ENCODE measurements at regions not wholly inside any gene's neighbourhood (a gene's known extent, or its start where the extent isn't known, plus 50 kb on each side); places are given as distances from the start of the nearest gene placed in this dataset.

DNA sequence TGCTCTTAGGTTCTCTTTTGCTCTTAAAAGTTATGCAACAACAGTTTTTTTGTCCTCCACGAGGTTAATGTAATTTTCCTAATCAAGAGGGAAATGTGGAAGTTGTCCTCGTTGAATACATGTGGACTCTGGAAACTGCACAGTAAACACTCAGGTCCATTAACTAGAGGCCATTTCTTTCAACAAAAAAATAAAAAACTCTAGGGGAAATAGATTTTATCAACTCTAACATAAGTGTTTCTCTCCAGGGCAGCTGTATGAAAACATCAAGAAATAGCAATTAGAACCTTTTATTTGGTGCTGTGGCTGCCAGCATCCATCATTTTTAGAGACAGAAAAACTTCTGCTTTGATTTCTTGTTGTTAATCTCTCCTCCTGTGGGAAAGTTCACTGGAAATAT lies 288.6 kb downstream of the ICE1 start:
- peak; percentile 47 for DNase-seq

DNA sequence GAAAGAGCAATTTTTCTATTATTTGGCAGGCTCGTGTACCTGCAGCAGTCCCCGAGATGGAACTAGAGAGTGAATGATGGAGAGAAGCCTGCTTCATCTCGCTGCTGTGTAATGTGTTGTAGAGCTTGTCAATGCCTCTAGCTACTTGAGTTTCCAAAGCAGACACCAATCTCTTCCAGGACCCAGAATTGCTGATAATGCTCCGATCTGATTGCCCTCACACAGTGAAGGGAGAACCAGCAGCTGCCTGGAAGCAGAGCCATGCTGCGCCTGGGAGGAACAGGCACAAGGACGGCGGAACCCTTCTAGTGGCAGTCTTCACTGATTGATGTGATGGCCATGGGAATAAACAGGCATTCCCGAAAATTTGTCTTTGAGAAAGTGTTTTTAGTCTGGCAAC lies 288.0 kb downstream of the ICE1 start:
- no peak for DNase-seq

DNA sequence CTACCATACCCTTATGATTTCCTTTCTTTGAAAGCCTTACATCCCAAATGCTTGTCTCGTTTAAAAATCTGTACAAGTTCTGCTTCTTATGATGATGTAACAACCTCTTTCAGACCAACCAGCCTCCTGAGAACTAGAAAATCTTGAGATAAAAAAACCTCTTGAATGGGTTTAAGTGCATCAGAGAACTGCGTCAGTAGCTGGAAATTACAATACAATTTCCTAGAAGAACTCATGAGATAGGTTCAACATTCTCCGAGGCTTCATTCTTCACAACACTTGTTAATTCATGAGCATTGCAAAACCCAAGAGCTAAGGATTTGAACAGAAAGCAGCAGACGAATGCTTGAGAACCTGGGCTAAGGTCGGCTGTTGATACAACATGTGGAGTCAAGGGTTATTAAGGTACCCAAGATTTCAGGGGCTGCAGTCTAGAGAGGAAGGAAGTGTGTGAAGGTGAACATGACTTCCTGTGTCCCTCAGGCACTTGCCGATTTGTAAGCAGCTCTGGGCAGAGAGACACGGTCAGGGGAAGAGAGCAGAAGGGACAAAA lies 286.0 kb downstream of the ICE1 start:
- DNase-seq = no peak

DNA sequence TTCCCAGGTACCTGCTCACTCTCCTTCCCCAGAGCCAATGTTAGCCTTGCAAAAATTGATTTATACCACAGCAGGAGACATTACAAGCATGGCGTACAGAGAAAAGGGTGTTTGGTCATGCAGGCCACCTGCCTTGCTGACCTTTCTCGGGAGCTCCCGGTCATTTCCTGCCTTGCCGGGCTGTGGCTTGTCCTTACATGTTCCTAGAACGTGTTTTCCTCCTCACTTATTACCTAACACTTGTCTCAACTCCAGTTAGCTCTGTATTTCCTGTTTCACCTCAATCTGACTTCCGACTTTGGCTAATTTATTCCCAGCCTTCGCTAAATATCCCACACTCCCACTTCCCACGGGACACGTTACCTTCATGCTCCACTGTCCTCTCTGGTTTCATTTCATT lies 282.5 kb downstream of the ICE1 start:
- DNase-seq = peak; percentile 63

DNA sequence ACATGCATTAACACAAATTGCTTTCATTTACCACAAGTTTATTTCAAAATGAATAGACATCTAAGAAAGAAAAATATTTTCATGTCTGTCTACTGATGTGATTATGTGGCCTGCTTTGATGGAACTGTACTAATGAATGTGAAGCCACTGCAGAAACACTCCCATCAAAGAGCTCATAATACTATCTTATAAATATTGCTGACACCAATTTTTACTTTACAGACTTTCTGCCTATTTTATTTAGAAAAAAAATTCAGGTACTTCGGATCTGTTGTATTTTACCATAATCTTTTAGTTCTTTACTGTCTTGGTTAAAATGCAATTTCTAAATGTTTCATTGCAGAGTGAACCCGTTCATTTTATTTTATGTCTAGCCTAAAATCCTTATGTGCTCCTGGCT lies 281.9 kb downstream of the ICE1 start:
- no peak for DNase-seq

DNA sequence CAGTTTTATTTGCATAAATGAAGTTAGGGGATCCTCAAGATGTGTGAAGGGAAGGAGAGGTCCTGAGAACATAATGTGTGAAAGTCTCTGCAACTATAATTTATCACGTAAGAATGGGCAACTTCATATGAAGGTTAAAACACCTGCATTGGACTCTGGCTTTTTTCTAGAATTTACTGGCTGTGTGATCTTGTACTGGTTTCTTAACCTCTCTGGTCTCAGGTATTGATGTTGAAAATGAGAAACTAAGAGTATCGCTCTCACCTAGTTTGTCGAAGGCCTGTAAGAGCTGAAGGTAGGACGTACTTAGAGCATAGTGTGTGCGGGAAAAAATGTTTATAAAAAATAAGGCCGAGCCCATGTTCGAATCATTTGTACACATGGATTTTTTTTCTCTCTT lies 280.5 kb downstream of the ICE1 start:
- no peak for DNase-seq

DNA sequence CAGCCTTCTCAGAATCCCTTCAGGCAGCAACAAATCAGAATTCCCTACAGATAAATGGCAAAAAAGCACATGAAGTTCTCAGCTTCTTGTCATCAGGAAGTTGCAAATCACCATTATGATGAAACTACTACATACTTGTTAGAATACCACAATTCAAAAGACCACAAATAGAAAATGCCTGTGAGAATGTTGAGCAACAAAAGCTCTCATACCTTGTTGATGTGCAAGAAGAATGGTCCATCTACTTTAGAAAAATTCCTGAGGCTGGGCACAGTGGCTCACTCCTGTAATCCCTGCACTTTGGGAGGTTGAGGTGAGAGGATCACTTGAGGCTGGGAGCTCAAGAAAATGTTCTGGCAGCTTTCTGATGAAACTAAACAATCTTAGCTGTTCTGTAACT lies 278.1 kb downstream of the ICE1 start:
- DNase-seq = no peak

DNA sequence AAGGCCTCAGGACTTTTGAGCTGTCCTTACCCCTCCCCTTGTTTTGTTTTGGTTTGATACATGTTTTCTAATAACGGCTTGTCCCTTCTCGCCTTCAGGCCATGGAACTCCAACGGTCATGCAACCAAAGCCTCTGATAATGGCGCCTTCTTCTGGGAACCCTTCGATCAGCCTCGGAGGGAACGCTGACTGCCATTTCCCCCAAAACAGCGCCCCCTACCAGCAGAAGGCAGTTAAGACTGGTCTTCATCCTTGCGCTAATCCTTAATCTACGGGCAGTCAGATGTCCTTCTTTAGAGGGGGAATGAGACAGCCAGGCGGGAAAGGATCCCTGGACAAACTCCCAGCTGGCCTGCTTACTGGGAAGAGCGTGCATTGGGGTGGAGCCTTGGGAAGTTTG lies 276.6 kb downstream of the ICE1 start:
- no peak for DNase-seq

DNA sequence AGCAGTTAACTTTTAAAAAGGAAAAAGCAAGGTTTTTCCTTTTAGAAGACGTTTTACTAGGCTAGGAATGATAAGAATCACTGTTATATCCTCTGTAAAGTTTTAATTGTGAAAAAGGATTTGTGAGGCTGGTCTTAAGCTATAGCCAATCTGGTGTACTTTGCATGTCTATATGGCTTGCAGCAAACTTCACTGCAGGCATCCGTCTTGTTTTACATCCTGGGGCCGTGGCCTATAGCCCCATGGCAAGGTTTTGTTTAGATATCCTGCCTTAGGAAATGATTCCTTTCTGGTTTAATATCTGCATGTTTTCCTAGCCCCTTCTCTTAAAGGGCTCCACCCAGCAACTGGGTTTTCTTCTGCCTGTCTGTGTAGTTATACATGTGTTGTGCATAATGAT lies 272.8 kb downstream of the ICE1 start:
- no peak for DNase-seq

DNA sequence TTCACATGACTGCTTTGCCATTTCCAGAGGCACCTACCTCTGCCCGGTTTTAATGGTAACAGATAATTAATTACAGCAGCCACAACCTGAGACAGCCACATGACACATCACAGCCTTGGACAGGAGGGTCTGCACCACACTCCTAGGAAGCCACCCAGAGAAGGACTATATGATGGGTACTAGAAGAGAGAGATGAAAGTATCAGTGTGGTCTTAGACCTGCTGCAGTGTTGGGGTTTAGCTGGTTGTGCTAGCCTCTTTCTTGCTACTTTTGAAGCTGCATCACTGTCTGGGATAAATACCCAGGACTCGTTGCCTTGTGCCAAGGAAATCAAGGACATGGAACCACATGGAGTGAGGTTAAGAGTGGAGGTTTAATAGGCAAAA lies 266.4 kb downstream of the ICE1 start:
- no peak for DNase-seq

DNA sequence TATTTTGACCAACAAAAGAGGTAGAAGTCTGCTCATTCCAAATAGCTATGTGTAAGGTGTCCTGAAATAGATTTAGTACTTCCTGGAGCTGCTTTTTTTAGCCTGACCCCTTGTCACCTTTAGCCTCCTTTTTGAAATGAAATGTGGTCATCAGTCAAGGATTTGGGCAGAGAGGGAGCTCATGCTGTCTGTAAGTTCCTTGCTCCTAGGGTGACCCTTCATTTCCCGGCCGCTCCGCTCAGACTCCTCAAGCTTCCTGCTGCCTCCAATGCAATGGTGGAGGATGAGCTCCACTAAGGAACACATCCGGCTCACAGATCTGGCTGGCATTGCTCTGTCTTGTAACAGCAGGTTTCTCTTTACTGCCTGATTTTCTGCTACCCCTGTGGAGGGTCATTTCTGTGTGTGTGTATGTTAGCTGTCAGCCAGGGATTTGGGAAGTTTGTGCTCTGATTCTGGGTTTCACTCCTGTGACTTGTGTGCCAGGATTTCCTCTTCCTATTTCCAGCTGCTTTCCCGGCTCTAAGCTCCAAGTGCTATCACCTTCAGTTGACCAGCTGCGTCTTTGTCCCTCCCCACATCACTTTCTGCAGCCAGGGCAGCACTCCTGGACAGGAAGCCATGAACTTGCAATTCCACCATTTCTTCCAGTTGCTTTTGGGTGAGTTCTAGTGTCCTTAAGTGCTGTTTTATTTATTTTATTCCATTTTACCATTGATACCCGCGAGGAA lies 265.9 kb downstream of the ICE1 start:
- DNase-seq = no peak

DNA sequence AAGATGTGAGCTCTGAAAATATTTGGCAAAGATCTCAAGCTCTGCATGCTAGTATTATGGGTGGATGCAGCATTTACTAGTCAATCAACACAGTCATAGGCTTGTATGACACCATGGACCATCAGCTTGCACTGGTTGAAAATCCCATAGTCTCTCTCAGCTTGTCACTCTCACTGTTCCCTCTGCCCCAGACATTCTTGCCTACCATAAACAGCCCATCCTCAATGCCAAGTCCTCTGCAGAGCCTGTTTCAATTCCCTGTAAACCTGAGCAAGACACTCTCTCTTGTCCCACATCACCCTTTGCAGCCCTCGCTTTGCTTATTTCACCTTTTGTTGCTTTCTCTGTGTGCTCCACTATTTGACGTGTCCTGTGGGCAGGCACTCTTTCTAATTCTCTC lies 264.6 kb downstream of the ICE1 start:
- no peak for DNase-seq

DNA sequence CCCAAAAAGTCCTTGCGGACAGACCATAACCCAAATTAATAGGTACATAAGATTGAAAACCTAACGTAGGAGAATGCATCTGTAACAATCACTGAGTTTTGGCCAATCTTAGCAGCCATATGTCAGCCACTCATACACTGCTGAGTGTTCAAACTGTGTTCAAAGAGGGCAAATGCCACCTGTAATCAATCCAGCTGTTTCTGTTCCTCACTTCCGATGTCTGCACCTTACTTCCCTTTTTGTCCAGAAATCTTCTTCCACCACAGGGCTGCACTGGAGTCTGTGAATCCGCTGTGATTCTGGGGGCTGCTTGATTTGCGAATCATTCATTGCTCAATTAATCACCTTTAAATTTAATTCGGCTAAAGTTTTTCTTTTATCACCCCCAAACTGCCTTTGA lies 263.9 kb downstream of the ICE1 start:
- DNase-seq = no peak

DNA sequence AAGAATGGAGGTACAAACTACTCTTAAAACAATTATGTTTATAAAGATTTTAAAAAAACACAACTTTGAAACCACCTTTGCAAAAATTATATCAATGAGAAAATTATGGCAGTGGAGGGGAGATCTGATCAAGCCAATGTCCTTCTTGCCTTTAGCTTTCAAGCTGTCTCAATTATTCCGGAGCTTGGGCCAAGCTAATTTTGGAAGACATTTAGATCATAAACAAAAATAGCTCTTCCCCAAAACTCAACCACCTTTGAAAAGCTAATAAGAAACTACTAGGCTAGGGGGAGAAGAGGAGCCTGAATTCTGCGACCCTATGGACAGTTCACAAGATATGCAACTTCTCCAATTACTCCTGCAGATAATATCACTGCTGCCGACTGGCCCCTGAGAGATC lies 263.3 kb downstream of the ICE1 start:
- no peak for DNase-seq

DNA sequence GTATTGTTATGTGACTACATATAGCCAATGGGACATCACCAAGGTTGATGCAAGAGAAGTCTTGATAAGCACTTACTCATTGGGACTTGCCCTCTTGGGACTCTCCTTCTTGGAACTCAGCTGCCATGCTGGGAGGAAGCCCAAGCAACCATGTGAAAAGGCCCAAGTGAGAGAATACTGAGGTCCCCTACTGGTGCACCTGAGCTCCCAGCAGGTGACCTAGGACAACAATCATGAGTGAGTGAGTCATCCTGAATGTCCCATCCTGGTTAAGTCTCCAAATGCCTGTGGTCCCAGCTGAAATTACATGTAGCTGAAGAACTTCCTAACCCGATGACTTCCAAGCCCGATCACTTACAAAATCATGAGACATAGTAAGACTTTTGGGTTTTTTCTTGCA lies 260.7 kb downstream of the ICE1 start:
- DNase-seq = no peak

DNA sequence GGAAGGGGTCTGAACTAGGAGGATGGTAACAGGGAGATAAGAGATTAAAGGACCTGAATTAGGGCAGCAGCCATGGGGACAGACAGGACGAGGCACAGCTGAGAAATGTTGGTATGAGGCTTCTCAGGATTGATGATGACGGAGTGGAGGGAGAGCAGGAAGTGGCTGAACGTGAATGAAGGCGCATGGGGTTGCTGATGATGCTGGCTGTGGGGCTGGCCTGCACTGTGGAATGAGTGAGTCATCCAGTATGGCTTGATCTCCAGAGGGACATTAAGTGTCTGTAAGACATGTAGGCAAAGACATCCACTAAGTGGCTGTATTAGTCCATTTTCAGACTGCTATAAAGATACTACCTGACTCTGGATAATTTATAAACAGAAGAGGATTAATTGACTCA lies 256.4 kb downstream of the ICE1 start:
- DNase-seq = no peak

DNA sequence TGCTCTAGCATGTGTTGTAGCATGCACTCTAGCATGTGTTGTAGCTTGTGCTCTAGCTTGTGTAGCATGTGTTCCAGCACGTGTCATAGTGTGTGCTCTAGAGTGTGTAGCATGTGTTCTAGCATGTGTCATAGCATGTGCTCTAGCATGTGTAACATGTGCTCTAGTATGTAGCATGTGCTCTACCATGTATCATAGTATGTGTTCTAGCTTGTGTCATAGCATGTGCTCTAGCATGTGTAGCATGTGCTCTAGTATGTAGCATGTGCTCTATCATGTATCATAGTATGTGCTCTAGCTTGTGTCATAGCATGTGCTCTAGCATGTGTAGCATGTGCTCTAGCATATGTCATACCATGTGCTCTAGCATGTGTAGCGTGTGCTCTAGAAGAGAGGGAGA lies 255.3 kb downstream of the ICE1 start:
- no peak for DNase-seq

DNA sequence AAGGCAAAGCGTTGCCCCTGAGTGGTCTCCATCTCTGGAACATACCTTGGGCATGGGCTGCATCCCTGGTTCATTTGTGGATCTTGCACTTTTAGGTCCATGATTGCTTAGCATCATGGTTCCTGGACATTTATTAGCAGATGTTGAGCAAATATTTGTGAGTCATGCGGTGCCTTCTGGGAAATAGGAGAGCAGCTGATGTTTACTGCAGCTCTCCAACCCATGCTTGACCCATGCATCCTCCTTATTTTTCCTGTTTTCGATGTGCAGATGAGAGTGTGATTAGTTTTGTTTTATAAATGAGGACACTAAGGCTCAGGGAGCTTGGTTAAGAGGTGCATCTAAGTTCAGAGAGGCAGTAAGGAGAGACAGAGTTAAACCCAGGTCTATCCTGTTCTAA lies 253.7 kb downstream of the ICE1 start:
- DNase-seq = no peak

DNA sequence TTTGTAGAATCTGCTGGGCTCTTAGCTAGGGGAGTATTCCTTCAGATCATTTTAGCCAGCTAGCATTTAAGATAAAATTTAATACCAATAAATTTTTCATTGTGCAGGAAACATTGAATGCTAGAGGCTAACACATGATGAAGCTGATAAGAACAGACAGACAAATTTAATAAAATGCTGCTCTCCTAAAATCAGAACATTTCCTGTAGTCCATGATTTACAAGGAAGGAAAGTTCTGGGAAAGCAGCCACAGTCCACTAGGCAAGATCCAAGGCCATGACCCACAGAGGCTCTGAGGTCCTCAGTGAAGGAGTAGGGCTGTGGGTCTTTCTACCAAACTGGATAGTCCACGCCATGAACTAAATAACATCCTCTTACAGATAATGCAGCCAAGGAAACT lies 253.0 kb downstream of the ICE1 start:
- DNase-seq = no peak

DNA sequence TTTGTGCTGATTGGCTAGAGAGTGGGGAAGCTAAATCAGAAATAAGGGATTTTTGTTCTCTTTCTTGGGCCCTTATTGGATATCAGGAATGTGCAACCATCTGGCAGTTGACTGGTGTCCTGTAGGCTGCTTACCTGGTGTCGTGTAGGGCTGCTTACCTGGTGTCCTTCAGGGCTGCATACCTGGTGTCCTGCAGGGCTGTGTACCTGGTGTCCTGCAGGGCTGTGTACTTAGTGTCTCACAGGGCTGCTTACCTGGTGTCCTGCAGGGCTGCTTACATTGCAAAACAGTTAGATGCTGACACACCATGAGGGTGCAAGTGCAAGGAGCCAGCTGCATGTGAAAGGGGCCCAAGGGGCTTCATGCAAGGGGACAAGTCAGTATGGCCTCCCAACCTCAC lies 249.3 kb downstream of the ICE1 start:
- no peak for DNase-seq

DNA sequence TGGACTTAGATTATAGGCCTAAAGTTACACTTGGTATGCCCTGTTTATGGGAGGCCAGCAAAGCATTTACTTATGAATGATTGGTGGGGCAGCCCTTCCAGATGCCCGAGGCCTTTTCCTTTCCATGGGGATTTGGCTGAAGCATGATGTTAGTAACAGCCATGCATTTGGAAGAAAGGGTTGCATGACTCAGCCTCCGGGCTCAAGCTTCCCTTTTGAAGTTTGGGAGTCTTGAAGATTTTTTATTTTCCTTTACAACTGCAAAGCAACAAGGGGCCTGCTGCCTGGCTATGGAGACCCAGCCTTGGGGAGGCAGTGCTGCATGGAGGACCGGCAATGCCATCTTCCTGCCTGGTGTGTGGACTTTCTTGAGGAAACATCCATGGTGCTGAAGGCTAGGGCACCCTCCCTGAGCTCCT lies 244.7 kb downstream of the ICE1 start:
- no peak for DNase-seq

DNA sequence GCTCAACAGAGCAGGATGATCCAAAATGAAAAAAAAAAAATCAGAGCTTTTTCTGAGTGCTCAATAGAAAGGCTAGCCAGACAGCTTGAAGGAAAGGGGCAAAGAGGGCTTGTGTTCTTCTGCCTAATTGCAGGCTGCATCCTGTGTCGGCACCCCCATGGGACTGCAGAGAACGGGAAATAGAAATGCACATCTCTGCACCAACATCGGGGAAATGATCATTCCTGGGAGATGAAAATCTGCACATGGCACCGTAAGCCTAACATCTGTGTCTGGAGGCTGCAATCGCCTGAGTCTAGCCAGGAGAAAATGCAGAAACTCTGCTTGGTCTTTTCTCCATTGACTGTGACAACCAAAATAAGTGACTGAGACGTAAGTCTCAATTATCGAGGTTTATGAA lies 243.9 kb downstream of the ICE1 start:
- no peak for DNase-seq

DNA sequence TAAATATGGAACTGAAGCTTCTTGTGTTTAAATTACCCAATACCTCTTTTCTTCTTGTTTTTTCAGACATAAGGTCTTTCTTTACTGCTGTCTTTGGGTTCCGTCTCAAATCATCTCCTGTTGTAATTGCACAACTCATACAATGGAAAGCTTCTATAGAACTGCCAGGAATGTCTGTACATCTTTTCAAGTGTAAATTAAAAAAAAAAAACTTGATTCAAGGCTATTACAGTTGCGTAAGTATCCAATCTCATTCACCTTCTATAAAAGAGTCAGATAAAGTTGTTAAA lies 243.5 kb downstream of the ICE1 start:
- DNase-seq = no peak

DNA sequence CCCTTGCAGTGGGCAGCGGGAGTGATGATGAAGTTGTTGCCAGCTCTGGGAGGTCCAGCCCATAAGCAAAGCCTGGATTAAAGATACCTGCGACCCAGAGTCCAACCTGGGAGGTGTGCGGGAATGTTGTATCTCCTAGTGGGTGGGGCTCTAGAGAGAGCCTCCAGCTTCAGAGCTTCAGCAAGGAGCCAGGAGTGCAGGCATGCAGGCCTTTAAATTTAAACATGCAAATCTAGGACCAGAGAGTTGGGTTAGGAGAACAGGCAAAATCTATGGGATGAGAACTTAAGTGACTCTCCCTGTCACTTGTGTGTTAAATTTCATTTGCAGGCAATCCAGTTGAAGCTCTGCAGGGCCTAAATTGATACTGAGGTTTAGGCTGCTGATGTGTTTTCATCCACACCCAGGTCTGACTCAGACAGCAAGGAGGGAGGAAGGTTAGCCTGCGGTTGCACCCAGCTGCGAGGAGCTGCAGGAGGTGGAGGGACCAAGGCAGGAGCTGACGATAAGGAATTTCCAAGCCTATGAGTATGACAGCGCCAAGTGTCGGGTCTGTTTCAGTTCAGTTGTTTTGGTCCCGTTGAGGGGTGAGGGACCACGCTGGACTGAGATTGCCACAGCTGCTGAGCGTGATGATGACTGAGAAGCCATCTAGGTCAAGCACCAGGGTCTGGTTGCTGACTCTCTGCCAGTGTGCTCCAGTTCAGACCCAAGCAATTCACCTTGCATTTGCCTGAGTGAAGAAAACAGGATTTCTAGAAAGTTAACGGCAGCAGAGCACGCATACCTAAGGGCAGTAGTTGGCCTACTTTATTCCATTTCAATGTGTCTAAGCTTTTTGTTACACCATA lies 243.0 kb downstream of the ICE1 start:
- no peak for DNase-seq
